OCI-LY3 (cell line): ENCODE measurements at regions not wholly inside any gene's neighbourhood (a gene's known extent, or its start where the extent isn't known, plus 50 kb on each side); places are given as distances from the start of the nearest gene placed in this dataset.

ENCODE experiments used
- H2AFZ ChIP-seq: fragments of 200-600, 300-600 bp; shearing (Covaris generic); 2 replicates; pipeline ENCODE4 v1.6.0; 2014; ENCODE audit warnings: antibody characterized with exemption, low read depth, low read length
- H3K27ac ChIP-seq: fragments of 200-600, 300-600 bp; sonication (generic); 2 replicates; pipeline ENCODE4 v1.5.1; 2014; ENCODE audit warnings: mild to moderate bottlenecking, low read length, moderate library complexity, mixed read lengths
- H3K27me3 ChIP-seq: fragments of 200-600, 300-600 bp; sonication (generic); 2 replicates; pipeline ENCODE4 v1.6.1; 2014; ENCODE audit warnings: low read depth, low read length, mixed read lengths
- H3K36me3 ChIP-seq: fragments of 200-600, 300-600 bp; sonication (generic); replicated peaks from 2 replicates; pipeline ENCODE3; 2014; ENCODE audit warnings: low read depth, low read length, mixed read lengths
- H3K4me1 ChIP-seq: fragments of 300-600, 200-600 bp; sonication (generic); 2 replicates; pipeline ENCODE4 v1.6.1; 2014; ENCODE audit warnings: low read length, mixed read lengths
- H3K4me2 ChIP-seq: fragments of 200-600, 300-600 bp; sonication (generic); 2 replicates; pipeline ENCODE4 v1.6.1; 2014; ENCODE audit warnings: low read length, mixed read lengths
- H3K4me3 ChIP-seq: fragments of 300-600, 200-600 bp; sonication (generic); 2 replicates; pipeline ENCODE4 v1.5.1; 2014; ENCODE audit warnings: antibody characterized with exemption, mild to moderate bottlenecking, low read length, moderate library complexity
- H3K79me2 ChIP-seq: fragments of 300-600, 200-600 bp; shearing (Covaris generic); 2 replicates; pipeline ENCODE4 v1.6.1; 2014; ENCODE audit warnings: mild to moderate bottlenecking, low read length, mixed read lengths
- H3K9ac ChIP-seq: fragments of 300-600, 200-600 bp; shearing (Covaris generic); 2 replicates; pipeline ENCODE4 v1.6.0; 2014; ENCODE audit warnings: mild to moderate bottlenecking, low read length, moderate library complexity
- H3K9me3 ChIP-seq: fragments of 200-600, 300-600 bp; shearing (Covaris generic); 2 replicates; pipeline ENCODE4 v1.6.1; 2014; ENCODE audit warnings: low read length, mixed read lengths; ENCODE audit not compliant: insufficient read depth
- H4K20me1 ChIP-seq: fragments of 200-600, 300-600 bp; sonication (generic); 2 replicates; pipeline ENCODE4 v1.6.1; 2016; ENCODE audit warnings: low read length, mixed read lengths; ENCODE audit not compliant: insufficient read depth
- CTCF ChIP-seq: fragments of 200-600, 300-600 bp; sonication (generic); IDR thresholded peaks from 2 replicates; pipeline ENCODE4 v1.5.1; 2014; ENCODE audit warnings: antibody characterized with exemption, low read length, low read depth
- EZH2phosphoT487 ChIP-seq: fragments of 200-600 bp; shearing (Covaris generic); IDR thresholded peaks from 2 replicates; pipeline ENCODE4 v1.6.1; 2018; ENCODE audit warnings: antibody characterized with exemption, mixed run types, low read depth

- H3K4me2 ChIP-seq: no peak overlapping the region
- no peak for TF ChIP-seq EZH2phosphoT487
- peak; percentile 50 for TF ChIP-seq CTCF
- H3K4me3 ChIP-seq: no peak overlapping the region
- no peak overlapping the region for H3K9ac ChIP-seq
- H3K9me3 ChIP-seq: no peaks in the 10 kb centered on the region
- no peaks in the 10 kb centered on the region for H3K79me2 ChIP-seq
- no peak overlapping the region for H3K27ac ChIP-seq
- H3K36me3 ChIP-seq: no peaks in the 10 kb centered on the region
- H4K20me1 ChIP-seq: no peaks in the 10 kb centered on the region
- H3K4me1 ChIP-seq: no peaks in the 10 kb centered on the region
- 0 out of 2 replicates have a peak, but pooled peaks cover 4% of the 10 kb centered on the region for H3K27me3 ChIP-seq
- H2AFZ ChIP-seq: no peak overlapping the region
Observed at GRCh38 chr6:44571510-44571909, 184.0 kb downstream of the CDC5L start.

- no peak overlapping the region for H3K4me3 ChIP-seq
- no peaks in the 10 kb centered on the region for H3K79me2 ChIP-seq
- no peaks in the 10 kb centered on the region for H3K36me3 ChIP-seq
- no peak overlapping the region for H2AFZ ChIP-seq
- H3K4me2 ChIP-seq: no peak overlapping the region
- H3K27me3 ChIP-seq: peaks cover 9% of the 10 kb centered on the region; the same call in 1 of the 2 replicates
- H3K27ac ChIP-seq: no peak overlapping the region
- no peaks in the 10 kb centered on the region for H3K9me3 ChIP-seq
- H3K9ac ChIP-seq: no peak overlapping the region
- no peaks in the 10 kb centered on the region for H3K4me1 ChIP-seq
- no peaks in the 10 kb centered on the region for H4K20me1 ChIP-seq
- TF ChIP-seq EZH2phosphoT487 (no peak), CTCF (no peak)
Observed at GRCh38 chr6:44572346-44572745, 184.8 kb downstream of the CDC5L start.

GRCh38 chr6:44575644-44576043 lies 188.1 kb downstream of the CDC5L start:
- no peaks in the 10 kb centered on the region for H3K9me3 ChIP-seq
- no peak overlapping the region for H3K9ac ChIP-seq
- no peak overlapping the region for H3K4me2 ChIP-seq
- H4K20me1 ChIP-seq: no peaks in the 10 kb centered on the region
- peaks cover 20% of the 10 kb centered on the region for H3K27me3 ChIP-seq
- H3K4me3 ChIP-seq: no peak overlapping the region
- TF ChIP-seq CTCF (no peak), EZH2phosphoT487 (no peak)
- H3K36me3 ChIP-seq: no peaks in the 10 kb centered on the region
- H3K4me1 ChIP-seq: no peaks in the 10 kb centered on the region
- H3K27ac ChIP-seq: no peak overlapping the region
- H2AFZ ChIP-seq: no peak overlapping the region
- no peaks in the 10 kb centered on the region for H3K79me2 ChIP-seq

GRCh38 chr6:44576132-44576631 lies 188.7 kb downstream of the CDC5L start:
- Histone ChIP-seq H2AFZ (no peak overlapping the region), H4K20me1 (no peaks in the 10 kb centered on the region)
- TF ChIP-seq CTCF (no peak), EZH2phosphoT487 (no peak)

More at GRCh38 chr6:44576132-44576631, 188.7 kb downstream of the CDC5L start:
- H3K27ac ChIP-seq: no peak overlapping the region
- no peak overlapping the region for H3K9ac ChIP-seq
- H3K4me1 ChIP-seq: no peaks in the 10 kb centered on the region
- H3K27me3 ChIP-seq: peaks cover 19% of the 10 kb centered on the region
- no peaks in the 10 kb centered on the region for H3K79me2 ChIP-seq
- H3K4me3 ChIP-seq: no peak overlapping the region
- no peaks in the 10 kb centered on the region for H3K36me3 ChIP-seq
- H3K9me3 ChIP-seq: no peaks in the 10 kb centered on the region
- H3K4me2 ChIP-seq: no peak overlapping the region
